IMR-90 (cell line): ENCODE measurements at regions not wholly inside any gene's neighbourhood (a gene's known extent, or its start where the extent isn't known, plus 50 kb on each side); places are given as distances from the start of the nearest gene placed in this dataset.

Experiments
- POLR2A ChIP-seq: IDR thresholded peaks from 2 replicates; pipeline ENCODE4 v1.6.1; 2012; ENCODE audit warnings: mild to moderate bottlenecking, low read depth, low read length
- USF2 ChIP-seq: fragments of 150-350 bp; IDR thresholded peaks from 2 replicates; pipeline ENCODE4 v1.6.1; 2017; ENCODE audit warnings: mild to moderate bottlenecking, antibody characterized with exemption, low read length, low read depth
- TF ChIP-seq, protein P1 (sequence below): conservative IDR thresholded peaks from 2 replicates; pipeline ENCODE4 v1.5.1; 2012; ENCODE audit warnings: mild to moderate bottlenecking, low read depth, low read length, improper control_type of control experiment

DNA sequence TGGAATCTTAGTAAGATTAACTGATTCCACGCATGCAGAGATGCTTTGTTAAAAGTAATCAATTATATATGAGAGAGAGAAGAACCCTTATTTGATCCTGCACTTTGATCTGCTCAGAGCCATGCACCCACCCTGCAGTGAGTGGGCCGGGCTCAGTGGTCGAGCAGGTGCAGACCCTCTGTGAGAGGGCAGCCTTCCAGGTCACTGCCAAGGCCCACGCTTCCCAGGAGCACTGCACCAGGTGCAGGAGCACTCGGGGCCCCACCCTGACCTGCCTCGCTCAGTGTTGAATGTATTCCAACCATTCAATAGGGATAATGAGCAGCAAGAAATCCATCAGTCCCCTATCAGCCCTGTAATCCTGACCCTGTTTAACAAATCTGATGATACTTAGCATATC lies 126.9 kb downstream of the TMEM200C start:
- TF ChIP-seq, protein P1, sequence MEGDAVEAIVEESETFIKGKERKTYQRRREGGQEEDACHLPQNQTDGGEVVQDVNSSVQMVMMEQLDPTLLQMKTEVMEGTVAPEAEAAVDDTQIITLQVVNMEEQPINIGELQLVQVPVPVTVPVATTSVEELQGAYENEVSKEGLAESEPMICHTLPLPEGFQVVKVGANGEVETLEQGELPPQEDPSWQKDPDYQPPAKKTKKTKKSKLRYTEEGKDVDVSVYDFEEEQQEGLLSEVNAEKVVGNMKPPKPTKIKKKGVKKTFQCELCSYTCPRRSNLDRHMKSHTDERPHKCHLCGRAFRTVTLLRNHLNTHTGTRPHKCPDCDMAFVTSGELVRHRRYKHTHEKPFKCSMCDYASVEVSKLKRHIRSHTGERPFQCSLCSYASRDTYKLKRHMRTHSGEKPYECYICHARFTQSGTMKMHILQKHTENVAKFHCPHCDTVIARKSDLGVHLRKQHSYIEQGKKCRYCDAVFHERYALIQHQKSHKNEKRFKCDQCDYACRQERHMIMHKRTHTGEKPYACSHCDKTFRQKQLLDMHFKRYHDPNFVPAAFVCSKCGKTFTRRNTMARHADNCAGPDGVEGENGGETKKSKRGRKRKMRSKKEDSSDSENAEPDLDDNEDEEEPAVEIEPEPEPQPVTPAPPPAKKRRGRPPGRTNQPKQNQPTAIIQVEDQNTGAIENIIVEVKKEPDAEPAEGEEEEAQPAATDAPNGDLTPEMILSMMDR, result no peak
- TF ChIP-seq POLR2A, result no peak
- TF ChIP-seq USF2, result no peak
